ENCODE measurements at regions not wholly inside any gene's neighbourhood (a gene's known extent, or its start where the extent isn't known, plus 50 kb on each side); places are given as distances from the start of the nearest gene placed in this dataset.
"Not testable (repeated sequence)": the region's sequence is repeated elsewhere in the genome, so short reads cannot be mapped to it uniquely, and the experiment has no call there.

GRCh38 chr22:34620161-34620560, 445.8 kb upstream of the ISX start:
- no peak for DNase-seq (ENCODE audit: extremely low read depth, low read depth)

GRCh38 chr22:34620832-34621231, 445.1 kb upstream of the ISX start:
- DNase-seq (ENCODE audit: extremely low read depth, low read depth), result no peak
- no peak for TF ChIP-seq CTCF (IDR thresholded peaks at IDR 0.05; ENCODE audit: low read depth, low read length, missing control alignments)
- H3K4me3 ChIP-seq (replicated peaks; ENCODE audit: low read depth, low read length), result no peak overlapping the region

More at GRCh38 chr22:34620161-34620560, 445.8 kb upstream of the ISX start:
- H3K4me3 ChIP-seq (replicated peaks; ENCODE audit: low read depth, low read length), result no peak overlapping the region
- TF ChIP-seq CTCF (IDR thresholded peaks at IDR 0.05; ENCODE audit: low read depth, low read length, missing control alignments), result no peak

- no peak for TF ChIP-seq CTCF (IDR thresholded peaks at IDR 0.05; ENCODE audit: low read depth, low read length, missing control alignments)
- no peak for DNase-seq (ENCODE audit: extremely low read depth, low read depth)
- no peak overlapping the region for H3K4me3 ChIP-seq (replicated peaks; ENCODE audit: low read depth, low read length)
Measured at GRCh38 chr22:34622602-34623001, 443.4 kb upstream of the ISX start.

GRCh38 chr22:34623580-34623979, 442.4 kb upstream of the ISX start:
- no peak overlapping the region for H3K4me3 ChIP-seq (replicated peaks; ENCODE audit: low read depth, low read length)
- DNase-seq (ENCODE audit: extremely low read depth, low read depth), result no peak
- TF ChIP-seq CTCF (IDR thresholded peaks at IDR 0.05; ENCODE audit: low read depth, low read length, missing control alignments), result no peak

- H3K4me3 ChIP-seq (replicated peaks; ENCODE audit: low read depth, low read length); DNase-seq (ENCODE audit: extremely low read depth, low read depth): not testable (repeated sequence)
Measured at GRCh38 chr22:34625892-34626291, 440.1 kb upstream of the ISX start.

- TF ChIP-seq CTCF (IDR thresholded peaks at IDR 0.05; ENCODE audit: low read depth, low read length, missing control alignments), result no peak
- DNase-seq (ENCODE audit: extremely low read depth, low read depth), result no peak
- no peak overlapping the region for H3K4me3 ChIP-seq (replicated peaks; ENCODE audit: low read depth, low read length)
Measured at GRCh38 chr22:34638128-34638527, 427.8 kb upstream of the ISX start.

- no peak for DNase-seq (ENCODE audit: extremely low read depth, low read depth)
- no peak for TF ChIP-seq CTCF (IDR thresholded peaks at IDR 0.05; ENCODE audit: low read depth, low read length, missing control alignments)
- no peak overlapping the region for H3K4me3 ChIP-seq (replicated peaks; ENCODE audit: low read depth, low read length)
Measured at GRCh38 chr22:34639911-34640310, 426.0 kb upstream of the ISX start.

Data from HFF-Myc (cell line).